SK-N-SH treated with all-trans-retinoic acid at 6 μM for 48 hours (cell line): ENCODE measurements at regions not wholly inside any gene's neighbourhood (a gene's known extent, or its start where the extent isn't known, plus 50 kb on each side); places are given as distances from the start of the nearest gene placed in this dataset.

Experiments used
- ARNTL ChIP-seq: fragments of 450-650 bp; formaldehyde crosslinking; IDR thresholded peaks from 2 replicates; pipeline ENCODE4 v1.5.0; 2020; ENCODE audit warnings: low read depth, mild to moderate bottlenecking, moderate library complexity, borderline replicate concordance
- CREB5 ChIP-seq: fragments of 250-450 bp; sonication (Bioruptor Pico); IDR thresholded peaks from 2 replicates; pipeline ENCODE4 v1.5.1; 2020; ENCODE audit warnings: low read depth, mild to moderate bottlenecking, moderate library complexity
- ESRRG ChIP-seq: fragments of 250-450 bp; sonication (Bioruptor Pico); IDR thresholded peaks from 2 replicates; pipeline ENCODE4 v1.6.1; 2021; ENCODE audit warnings: mild to moderate bottlenecking
- OSR1 ChIP-seq: fragments of 250-450 bp; sonication (Bioruptor Pico); IDR thresholded peaks from 2 replicates; pipeline ENCODE4 v1.8.0; 2022; ENCODE audit warnings: moderate library complexity, mild to moderate bottlenecking, inconsistent platforms
- SNAI2 ChIP-seq: fragments of 250-450 bp; sonication (Bioruptor Pico); IDR thresholded peaks from 2 replicates; pipeline ENCODE4 v1.5.0; 2020; ENCODE audit warnings: mild to moderate bottlenecking, moderate library complexity
- TCF4 ChIP-seq: fragments of 250-450 bp; sonication (Bioruptor Pico); IDR thresholded peaks from 2 replicates; pipeline ENCODE4 v1.8.0; 2021; ENCODE audit warnings: mild to moderate bottlenecking, moderate library complexity, borderline replicate concordance
- TSHZ2 ChIP-seq: fragments of 250-450 bp; sonication (Bioruptor Pico); IDR thresholded peaks from 2 replicates; pipeline ENCODE4 v1.5.0; 2020; ENCODE audit warnings: mild to moderate bottlenecking, moderate library complexity
- ZNF565 ChIP-seq: fragments of 450-650 bp; formaldehyde crosslinking; conservative IDR thresholded peaks from 2 replicates; pipeline ENCODE4 v1.5.0; 2020; ENCODE audit warnings: low read depth, mild to moderate bottlenecking, moderate library complexity
- TF ChIP-seq, protein P1 (sequence below): fragments of 250-450 bp; sonication (Bioruptor Pico); IDR thresholded peaks from 2 replicates; pipeline ENCODE4 v1.5.1; 2021; ENCODE audit warnings: mild to moderate bottlenecking, moderate library complexity

GRCh38 chr13:37195621-37196020, 90.2 kb upstream of the CSNK1A1L start:
- TF ChIP-seq ZNF565 (CRISPR knock-in tag): no peak
- TF ChIP-seq, protein P1, sequence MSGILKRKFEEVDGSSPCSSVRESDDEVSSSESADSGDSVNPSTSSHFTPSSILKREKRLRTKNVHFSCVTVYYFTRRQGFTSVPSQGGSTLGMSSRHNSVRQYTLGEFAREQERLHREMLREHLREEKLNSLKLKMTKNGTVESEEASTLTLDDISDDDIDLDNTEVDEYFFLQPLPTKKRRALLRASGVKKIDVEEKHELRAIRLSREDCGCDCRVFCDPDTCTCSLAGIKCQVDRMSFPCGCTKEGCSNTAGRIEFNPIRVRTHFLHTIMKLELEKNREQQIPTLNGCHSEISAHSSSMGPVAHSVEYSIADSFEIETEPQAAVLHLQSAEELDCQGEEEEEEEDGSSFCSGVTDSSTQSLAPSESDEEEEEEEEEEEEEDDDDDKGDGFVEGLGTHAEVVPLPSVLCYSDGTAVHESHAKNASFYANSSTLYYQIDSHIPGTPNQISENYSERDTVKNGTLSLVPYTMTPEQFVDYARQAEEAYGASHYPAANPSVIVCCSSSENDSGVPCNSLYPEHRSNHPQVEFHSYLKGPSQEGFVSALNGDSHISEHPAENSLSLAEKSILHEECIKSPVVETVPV (CRISPR knock-in tag): no peak
- TF ChIP-seq ARNTL (CRISPR knock-in tag): no peak
- no peak for TF ChIP-seq ESRRG (CRISPR knock-in tag)
- no peak for TF ChIP-seq SNAI2 (CRISPR knock-in tag)
- no peak for TF ChIP-seq CREB5 (CRISPR knock-in tag)
- TF ChIP-seq TSHZ2: no peak
- TF ChIP-seq TCF4 (CRISPR knock-in tag): no peak
- no peak for TF ChIP-seq OSR1 (CRISPR knock-in tag)
